ENCODE measurements at regions not wholly inside any gene's neighbourhood (a gene's known extent, or its start where the extent isn't known, plus 50 kb on each side); places are given as distances from the start of the nearest gene placed in this dataset.

DNA sequence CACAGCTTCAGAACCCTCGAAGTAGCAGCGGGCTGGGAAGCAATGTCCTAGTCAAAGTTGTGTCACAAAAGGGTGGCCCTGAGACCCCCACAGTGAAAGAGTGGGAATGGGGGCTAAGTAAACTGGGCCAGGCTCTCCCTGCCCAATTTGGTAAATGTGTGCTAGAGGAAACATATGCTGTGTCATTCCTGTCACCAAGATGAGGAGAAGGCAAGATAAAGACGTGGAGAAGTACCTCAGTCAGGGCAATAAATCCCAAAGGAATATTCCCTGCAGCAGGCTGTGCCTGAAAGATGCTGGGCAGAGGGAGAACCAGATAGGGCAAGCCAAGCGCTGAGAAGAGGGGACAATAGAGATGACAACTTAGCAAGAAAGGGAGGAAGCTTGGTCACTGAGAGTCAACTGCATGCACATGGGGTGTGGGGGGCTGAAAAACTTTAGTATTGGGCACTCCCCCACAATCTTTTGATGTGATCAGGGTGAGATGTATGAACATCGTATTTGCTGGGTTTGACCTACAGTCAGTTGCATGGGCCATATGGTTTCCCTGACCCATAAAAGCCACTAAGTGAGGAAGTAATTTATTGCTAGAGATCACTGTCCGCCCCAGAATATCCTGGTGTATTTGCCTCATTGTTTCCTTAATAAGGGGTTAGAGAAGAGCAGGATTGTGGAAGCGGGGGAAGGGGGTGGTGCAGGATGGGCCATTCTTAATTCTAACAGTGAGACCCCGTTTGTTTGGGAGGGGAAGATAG is 49.9 kb upstream of the CXCR4 start:
- no peak for DNase-seq

All from OCI-M1 (cell line).